ENCODE measurements at regions not wholly inside any gene's neighbourhood (a gene's known extent, or its start where the extent isn't known, plus 50 kb on each side); places are given as distances from the start of the nearest gene placed in this dataset.

- no peaks in the 10 kb centered on the region for H3K27me3 ChIP-seq (ENCODE audit: control insufficient read depth, insufficient read depth, low read length)
- no peak overlapping the region for H3K27ac ChIP-seq (ENCODE audit: low read depth in 2 of 2, low read length in 2 of 2)
- H3K4me1 ChIP-seq (ENCODE audit: control insufficient read depth in 2 of 3, insufficient read depth in 2 of 3, low read depth in 1 of 3, low read length in 3 of 3), result no peaks in the 10 kb centered on the region
- no peak for TF ChIP-seq CTCF (IDR thresholded peaks at IDR 0.05; ENCODE audit: borderline replicate concordance, extremely low read depth, insufficient read depth)
- no peaks in the 10 kb centered on the region for H3K36me3 ChIP-seq (ENCODE audit: control insufficient read depth in 2 of 3, insufficient read depth in 3 of 3, low read length in 3 of 3)
- DNase-seq (no peak), FAIRE-seq (no peak)
- H3K9ac ChIP-seq (ENCODE audit: low read length in 3 of 3), result no peak overlapping the region
- no peak overlapping the region for H3K4me3 ChIP-seq (ENCODE audit: low read length in 3 of 3)
- intact Hi-C loops (cut with DNase I), result no loop called here
- H3K9me3 ChIP-seq (ENCODE audit: control insufficient read depth in 2 of 3, insufficient read depth in 1 of 3, low read length in 3 of 3), result no peaks in the 10 kb centered on the region
Observed at GRCh38 chr5:4953576-4953975, 186.6 kb upstream of the ADAMTS16 start.

DNA sequence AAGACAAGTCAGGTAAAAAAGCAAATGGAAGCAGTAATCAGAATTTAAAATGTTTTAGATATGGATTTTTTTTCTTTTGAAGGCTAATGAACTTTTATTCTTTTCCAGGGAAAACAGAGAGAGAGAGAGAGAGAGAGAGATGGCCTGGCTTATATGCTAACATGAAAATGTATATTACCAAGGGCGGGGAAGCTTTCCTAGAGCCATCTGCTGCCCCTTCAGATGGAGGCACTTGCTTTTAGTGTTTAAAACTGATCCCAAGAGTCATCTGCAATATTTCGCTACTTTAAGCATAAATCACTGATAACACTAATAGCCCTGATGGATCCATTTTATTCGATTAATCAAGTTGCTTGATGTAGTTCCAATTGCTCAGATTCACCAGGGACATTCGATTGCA, 186.1 kb upstream of the ADAMTS16 start:
- Histone ChIP-seq H3K36me3 (ENCODE audit: control insufficient read depth in 2 of 3, insufficient read depth in 3 of 3, low read length in 3 of 3) (no peaks in the 10 kb centered on the region), H3K27me3 (ENCODE audit: control insufficient read depth, insufficient read depth, low read length) (no peaks in the 10 kb centered on the region), H3K4me1 (ENCODE audit: control insufficient read depth in 2 of 3, insufficient read depth in 2 of 3, low read depth in 1 of 3, low read length in 3 of 3) (no peaks in the 10 kb centered on the region), H3K9me3 (ENCODE audit: control insufficient read depth in 2 of 3, insufficient read depth in 1 of 3, low read length in 3 of 3) (no peaks in the 10 kb centered on the region), H3K27ac (ENCODE audit: low read depth in 2 of 2, low read length in 2 of 2) (no peak overlapping the region), H3K9ac (ENCODE audit: low read length in 3 of 3) (no peak overlapping the region), H3K4me3 (ENCODE audit: low read length in 3 of 3) (no peak overlapping the region)
- TF ChIP-seq CTCF (IDR thresholded peaks at IDR 0.05; ENCODE audit: borderline replicate concordance, extremely low read depth, insufficient read depth), result no peak
- intact Hi-C loops (cut with DNase I), result no loop called here
- DNase-seq (no peak), FAIRE-seq (no peak)

DNA sequence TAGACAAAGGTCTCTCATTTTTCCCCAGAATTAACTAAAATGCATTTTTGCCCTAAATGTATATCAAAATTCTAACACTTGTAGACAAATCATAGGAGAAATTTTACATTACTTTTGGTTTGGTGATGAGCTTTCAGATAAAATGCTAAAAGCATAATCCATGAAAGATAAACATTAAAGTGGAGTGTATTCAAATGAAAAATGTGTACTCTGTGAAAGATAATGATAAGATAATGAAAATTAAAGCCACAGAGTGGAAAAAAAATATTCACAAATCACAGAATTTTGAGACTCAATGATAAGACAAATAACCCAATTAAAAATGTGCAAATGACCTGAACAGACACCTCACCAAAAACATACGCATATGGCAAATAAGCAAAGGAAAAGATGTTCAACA, 176.9 kb upstream of the ADAMTS16 start:
- H3K36me3 ChIP-seq (ENCODE audit: control insufficient read depth in 2 of 3, insufficient read depth in 3 of 3, low read length in 3 of 3), result no peaks in the 10 kb centered on the region
- TF ChIP-seq CTCF (IDR thresholded peaks at IDR 0.05; ENCODE audit: borderline replicate concordance, extremely low read depth, insufficient read depth), result no peak
- DNase-seq, result no peak
- no peaks in the 10 kb centered on the region for H3K9me3 ChIP-seq (ENCODE audit: control insufficient read depth in 2 of 3, insufficient read depth in 1 of 3, low read length in 3 of 3)
- no peak overlapping the region for H3K4me3 ChIP-seq (ENCODE audit: low read length in 3 of 3)
- intact Hi-C loops (cut with DNase I), result no loop called here
- no peaks in the 10 kb centered on the region for H3K4me1 ChIP-seq (ENCODE audit: control insufficient read depth in 2 of 3, insufficient read depth in 2 of 3, low read depth in 1 of 3, low read length in 3 of 3)
- H3K27ac ChIP-seq (ENCODE audit: low read depth in 2 of 2, low read length in 2 of 2), result no peak overlapping the region
- H3K27me3 ChIP-seq (ENCODE audit: control insufficient read depth, insufficient read depth, low read length), result no peaks in the 10 kb centered on the region
- H3K9ac ChIP-seq (ENCODE audit: low read length in 3 of 3), result no peak overlapping the region
- FAIRE-seq, result no peak

DNA sequence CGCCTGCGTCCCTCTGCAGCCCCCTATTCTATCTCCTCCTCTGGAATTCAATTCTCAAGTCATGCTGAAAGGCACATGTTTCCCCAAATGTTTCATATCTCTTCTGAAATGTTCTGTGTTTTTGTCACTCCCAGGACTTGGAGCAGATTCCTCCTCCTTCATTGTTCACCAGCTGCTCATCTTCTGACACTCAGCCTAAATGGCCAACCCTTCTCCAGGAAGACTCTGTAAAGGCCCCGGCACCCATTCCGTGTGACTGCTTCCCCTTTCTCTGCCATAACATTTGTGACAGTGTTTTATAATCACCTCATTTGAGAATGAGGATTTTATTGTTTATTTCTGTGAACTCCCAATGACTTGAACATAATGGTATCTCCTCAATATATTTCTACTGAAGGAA, 170.8 kb upstream of the ADAMTS16 start:
- no peak overlapping the region for H3K9ac ChIP-seq (ENCODE audit: low read length in 3 of 3)
- no peaks in the 10 kb centered on the region for H3K27me3 ChIP-seq (ENCODE audit: control insufficient read depth, insufficient read depth, low read length)
- no peaks in the 10 kb centered on the region for H3K36me3 ChIP-seq (ENCODE audit: control insufficient read depth in 2 of 3, insufficient read depth in 3 of 3, low read length in 3 of 3)
- H3K4me3 ChIP-seq (ENCODE audit: low read length in 3 of 3), result no peak overlapping the region
- FAIRE-seq (no peak), DNase-seq (no peak)
- TF ChIP-seq CTCF (IDR thresholded peaks at IDR 0.05; ENCODE audit: borderline replicate concordance, extremely low read depth, insufficient read depth), result no peak
- H3K4me1 ChIP-seq (ENCODE audit: control insufficient read depth in 2 of 3, insufficient read depth in 2 of 3, low read depth in 1 of 3, low read length in 3 of 3), result peaks cover 0 to 10% (median 0%) of the 10 kb centered on the region in 3 donors
- H3K9me3 ChIP-seq (ENCODE audit: control insufficient read depth in 2 of 3, insufficient read depth in 1 of 3, low read length in 3 of 3), result no peaks in the 10 kb centered on the region
- intact Hi-C loops (cut with DNase I), result no loop called here
- H3K27ac ChIP-seq (ENCODE audit: low read depth in 2 of 2, low read length in 2 of 2), result no peak overlapping the region

All from kidney (tissue), 13 donors.